Renal cortex interstitium (tissue), 11 donors: ENCODE measurements at regions not wholly inside any gene's neighbourhood (a gene's known extent, or its start where the extent isn't known, plus 50 kb on each side); places are given as distances from the start of the nearest gene placed in this dataset.

Source experiments
- DNase-seq, 11 donors: peaks; one replicate each; pipeline ENCODE4 v3.0.0-alpha.2; 2013; ENCODE audit warnings: low read depth in 9 of 11, low spot score in 4 of 11; ENCODE audit errors: extremely low read depth in 1 of 11

GRCh38 chr1:229941831-229942230 is 125.2 kb upstream of the GALNT2 start:
- DNase-seq: no peak

GRCh38 chr1:229942501-229942900 is 124.5 kb upstream of the GALNT2 start:
- DNase-seq: no peak

DNA sequence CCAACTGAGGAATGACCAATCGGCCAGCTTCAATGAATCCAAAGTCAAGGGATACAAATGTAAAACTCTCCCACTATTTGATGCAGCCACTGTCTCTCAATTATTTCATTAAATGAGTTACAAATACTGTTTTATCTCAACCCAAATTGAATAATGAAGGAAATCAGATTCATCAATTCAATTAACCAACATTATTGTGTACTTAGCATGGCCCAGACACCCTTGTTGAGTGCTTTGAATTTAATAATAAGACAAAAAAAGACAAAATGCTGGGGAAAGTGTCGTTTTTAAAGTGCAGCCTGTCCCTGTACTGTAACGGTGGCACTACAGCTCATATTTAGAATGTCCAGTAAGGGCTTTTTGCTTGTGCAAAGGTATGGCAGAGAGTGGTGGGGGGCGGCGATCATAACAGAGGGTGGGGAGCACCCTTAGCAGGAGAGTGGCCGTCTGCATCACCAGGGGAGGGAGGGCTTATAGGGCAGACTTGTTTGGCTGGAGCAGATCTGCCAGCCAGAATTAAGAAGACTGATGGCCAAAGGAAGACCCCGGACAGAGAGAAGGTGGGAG is 123.8 kb upstream of the GALNT2 start:
- no peak for DNase-seq

DNA sequence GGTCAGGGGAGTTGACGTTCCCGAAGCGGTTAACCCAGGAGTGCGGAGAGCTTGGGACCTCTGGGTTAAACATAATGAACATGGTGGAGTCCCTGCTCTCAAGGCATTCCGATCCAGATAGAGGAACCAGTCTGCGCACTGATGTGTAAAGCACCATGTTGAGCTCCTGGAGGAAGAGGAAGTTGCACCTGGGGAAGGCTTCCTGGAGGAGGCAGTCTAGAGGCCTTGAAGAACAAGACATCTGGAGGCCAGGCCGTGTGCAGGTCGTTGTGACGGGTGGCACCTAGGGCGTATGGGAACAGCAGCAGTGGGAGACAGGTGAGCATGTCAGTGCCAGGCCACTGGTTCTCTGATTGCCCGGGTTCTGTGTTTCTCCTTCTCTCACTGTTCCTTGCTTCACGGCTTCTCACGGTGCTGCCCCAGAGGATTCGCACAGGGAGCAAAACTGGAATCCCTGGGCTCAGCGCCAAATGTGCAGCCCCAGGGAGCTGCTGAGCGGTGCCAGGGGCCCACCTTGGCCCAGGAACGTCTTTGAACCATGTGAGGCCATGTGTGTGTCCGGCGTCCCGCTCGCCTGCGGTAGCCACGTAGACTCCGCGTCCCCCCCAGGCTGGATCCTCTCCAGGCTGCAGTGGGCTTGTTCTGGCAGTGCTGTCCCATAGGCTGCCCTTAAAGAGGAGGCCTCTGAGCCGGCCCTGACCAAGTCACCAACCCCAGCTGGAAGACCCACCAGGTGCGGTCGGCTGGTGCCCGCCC is 122.9 kb upstream of the GALNT2 start:
- DNase-seq: no peak

GRCh38 chr1:229945795-229946194 is 121.2 kb upstream of the GALNT2 start:
- no peak for DNase-seq

- DNase-seq: no peak
These were observed 119.1 kb upstream of the GALNT2 start for GRCh38 chr1:229947968-229948367.

- DNase-seq: no peak
These were observed 118.6 kb upstream of the GALNT2 start for GRCh38 chr1:229948438-229948837.

- DNase-seq: no peak
These were observed 117.5 kb upstream of the GALNT2 start for GRCh38 chr1:229949500-229949899.

GRCh38 chr1:229950020-229950419 is 117.0 kb upstream of the GALNT2 start:
- DNase-seq: no peak

GRCh38 chr1:229950908-229951307 is 116.1 kb upstream of the GALNT2 start:
- DNase-seq: no peak

DNA sequence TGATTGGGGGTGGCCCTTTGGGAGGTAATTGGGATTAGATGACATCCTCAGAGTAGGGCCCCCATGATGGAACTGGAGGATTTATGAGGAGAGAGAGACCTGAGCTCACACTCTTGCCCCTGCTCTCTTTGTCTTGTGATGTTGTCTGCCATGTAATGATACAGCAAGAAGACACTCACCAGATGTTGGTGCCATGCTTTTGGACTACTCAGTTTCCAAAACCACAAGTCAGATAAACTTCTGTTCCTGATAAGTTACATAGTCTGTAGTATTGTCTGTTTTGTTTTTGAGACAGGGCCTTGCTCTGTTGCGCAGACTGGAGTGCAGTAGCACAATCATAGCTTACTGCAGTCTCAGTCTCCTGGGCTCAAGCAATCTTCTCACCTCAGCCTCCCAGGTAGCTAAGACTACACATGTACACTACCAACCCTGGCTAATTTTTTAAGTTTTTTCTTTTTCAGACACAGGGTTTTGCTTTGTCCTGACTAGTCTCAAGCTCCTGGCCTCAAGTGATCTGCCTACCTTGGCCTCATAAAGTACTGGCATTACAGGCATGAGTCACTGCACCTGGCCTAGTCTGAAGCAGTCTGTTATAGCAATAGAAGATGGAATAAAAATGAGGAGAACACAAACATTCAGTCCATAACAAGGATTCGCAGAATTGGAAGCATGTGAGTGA is 115.0 kb upstream of the GALNT2 start:
- no peak for DNase-seq

GRCh38 chr1:229952670-229953520 is 114.1 kb upstream of the GALNT2 start:
- DNase-seq: no peak

- no peak for DNase-seq
These were observed 113.2 kb upstream of the GALNT2 start for GRCh38 chr1:229953736-229954326.

- no peak for DNase-seq
These were observed 102.8 kb upstream of the GALNT2 start for GRCh38 chr1:229964281-229964680.

DNA sequence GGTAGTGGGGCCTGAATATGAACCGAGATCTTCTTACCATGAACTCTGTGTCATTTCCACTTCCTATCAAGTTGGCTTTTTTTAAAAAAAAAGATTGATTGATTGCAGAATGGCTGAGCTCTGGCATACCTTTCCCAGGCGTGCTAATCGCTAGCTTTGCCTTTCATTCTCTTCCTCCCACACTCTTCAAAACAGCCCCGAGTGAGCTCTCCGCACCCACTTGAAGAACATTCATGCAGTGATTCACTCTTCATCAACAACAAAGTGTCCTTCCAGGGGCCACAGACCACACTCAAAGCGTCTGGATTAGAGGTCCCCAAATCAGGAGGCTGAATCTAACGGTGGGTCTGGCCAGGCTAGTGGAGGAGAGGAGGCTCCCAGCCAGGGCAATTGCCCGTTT is 96.3 kb upstream of the GALNT2 start:
- no peak for DNase-seq

GRCh38 chr1:229971141-229971540 is 95.9 kb upstream of the GALNT2 start:
- DNase-seq: no peak

DNA sequence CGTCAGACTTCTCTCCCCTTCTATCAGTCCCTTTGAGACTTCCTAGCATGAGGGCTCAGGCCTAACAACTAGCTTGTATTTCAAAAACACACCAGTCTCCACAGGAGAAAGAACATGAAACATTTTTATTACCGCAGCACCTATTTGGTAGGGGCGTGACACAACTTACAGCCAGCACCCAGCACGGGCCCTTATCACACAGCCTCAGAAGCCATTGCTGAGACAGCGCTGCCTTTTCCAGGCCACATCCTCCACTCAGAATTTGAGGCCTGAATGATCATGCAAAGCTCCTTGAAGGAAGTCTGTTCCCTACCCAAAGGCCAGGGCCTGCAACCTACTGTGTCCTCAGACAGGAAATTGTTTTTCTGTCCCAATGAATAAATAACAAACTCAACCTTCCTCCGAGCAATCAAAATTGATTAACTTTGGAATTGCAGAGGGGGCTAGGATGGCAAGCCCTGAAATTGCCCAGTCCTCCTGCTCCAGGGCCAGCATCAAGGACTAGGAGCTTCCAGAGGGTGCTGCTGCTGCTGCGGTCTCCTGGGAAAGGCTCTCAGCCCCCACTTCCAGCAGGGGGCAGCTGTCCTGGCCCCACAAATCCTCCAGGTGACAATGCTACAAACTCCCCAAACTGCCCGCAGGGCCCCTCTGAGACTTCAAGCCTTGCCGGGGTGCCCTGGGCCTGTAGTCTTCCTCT is 94.3 kb upstream of the GALNT2 start:
- DNase-seq: no peak

DNA sequence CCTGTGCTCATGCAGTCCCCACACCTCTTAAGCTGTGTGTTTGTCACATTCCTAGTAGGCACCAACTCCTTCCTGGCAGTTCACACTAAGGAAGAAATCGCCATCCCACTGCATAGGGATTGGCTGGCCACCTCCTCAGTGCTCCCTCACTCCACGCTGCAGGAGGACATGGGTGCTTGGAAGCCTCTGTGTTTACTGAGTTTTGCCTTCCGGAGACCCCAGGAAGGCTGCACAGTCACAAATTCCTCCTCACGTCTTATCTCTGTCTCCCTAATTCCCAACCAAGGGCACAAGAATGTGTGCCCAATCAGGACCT is 93.8 kb upstream of the GALNT2 start:
- no peak for DNase-seq

- DNase-seq: no peak
These were observed 92.0 kb upstream of the GALNT2 start for GRCh38 chr1:229975047-229975446.
